Astrocyte (in vitro differentiated cells and primary cell): ENCODE measurements at regions not wholly inside any gene's neighbourhood (a gene's known extent, or its start where the extent isn't known, plus 50 kb on each side); places are given as distances from the start of the nearest gene placed in this dataset.

ENCODE experiments used
- CTCF ChIP-seq: IDR thresholded peaks from 2 replicates; pipeline ENCODE4 v1.5.1; 2011; ENCODE audit warnings: low read depth, mild to moderate bottlenecking, inconsistent platforms, low read length, moderate library complexity; ENCODE audit not compliant: insufficient read depth
- EZH2 ChIP-seq: IDR thresholded peaks from 2 replicates; pipeline ENCODE4 v1.6.1; 2012; ENCODE audit warnings: mild to moderate bottlenecking, low read length, inconsistent platforms; ENCODE audit not compliant: insufficient read depth

GRCh38 chr13:79650688-79651087 lies 169.7 kb downstream of the NDFIP2 start:
- TF ChIP-seq CTCF: no peak
- TF ChIP-seq EZH2: no peak
